ENCODE measurements at regions not wholly inside any gene's neighbourhood (a gene's known extent, or its start where the extent isn't known, plus 50 kb on each side); places are given as distances from the start of the nearest gene placed in this dataset.
"Not testable (repeated sequence)": the region's sequence is repeated elsewhere in the genome, so short reads cannot be mapped to it uniquely, and the experiment has no call there.

DNA sequence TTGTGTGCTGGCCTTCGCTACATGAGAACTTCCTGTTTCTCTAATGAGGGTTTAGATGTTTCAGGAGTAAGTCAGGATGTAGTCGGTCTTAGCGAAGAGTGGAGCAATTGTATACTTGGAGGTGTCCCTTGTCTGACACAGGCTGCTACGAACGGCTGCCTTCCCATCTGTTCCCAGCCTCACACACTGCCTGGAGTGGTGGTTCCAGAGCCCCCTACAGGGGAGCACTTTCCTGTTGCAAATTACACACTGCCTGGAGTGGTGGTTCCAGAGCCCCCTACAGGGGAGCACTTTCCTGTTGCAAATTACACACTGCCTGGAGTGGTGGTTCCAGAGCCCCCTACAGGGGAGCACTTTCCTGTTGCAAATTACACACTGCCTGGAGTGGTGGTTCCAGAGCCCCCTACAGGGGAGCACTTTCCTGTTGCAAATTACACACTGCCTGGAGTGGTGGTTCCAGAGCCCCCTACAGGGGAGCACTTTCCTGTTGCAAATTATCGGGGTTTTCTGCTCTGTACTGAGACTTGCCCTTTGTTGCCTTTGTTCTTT, 126.5 kb upstream of the L3MBTL4 start:
- H3K9me3 ChIP-seq (ENCODE audit: control insufficient read depth in 2 of 2, insufficient read depth in 1 of 2, low read depth in 1 of 2, low read length in 1 of 2); H3K4me1 ChIP-seq (ENCODE audit: control insufficient read depth in 3 of 3, insufficient read depth in 2 of 3, low read depth in 1 of 3, low read length in 2 of 3); FAIRE-seq; H3K27me3 ChIP-seq (ENCODE audit: control insufficient read depth in 3 of 3, insufficient read depth in 3 of 3, low read length in 3 of 3); H3K36me3 ChIP-seq (ENCODE audit: control insufficient read depth in 3 of 3, insufficient read depth in 2 of 3, low read depth in 1 of 3, low read length in 3 of 3); H3K4me3 ChIP-seq (ENCODE audit: low read depth in 1 of 3, low read length in 3 of 3); DNase-seq; H3K27ac ChIP-seq (ENCODE audit: low read depth in 1 of 3, low read length in 2 of 3): not testable (repeated sequence)
- WGBS, 3 donors, result 25 to 36% (median 28%) methylated on average over 6 of the region's 6 CpGs

DNA sequence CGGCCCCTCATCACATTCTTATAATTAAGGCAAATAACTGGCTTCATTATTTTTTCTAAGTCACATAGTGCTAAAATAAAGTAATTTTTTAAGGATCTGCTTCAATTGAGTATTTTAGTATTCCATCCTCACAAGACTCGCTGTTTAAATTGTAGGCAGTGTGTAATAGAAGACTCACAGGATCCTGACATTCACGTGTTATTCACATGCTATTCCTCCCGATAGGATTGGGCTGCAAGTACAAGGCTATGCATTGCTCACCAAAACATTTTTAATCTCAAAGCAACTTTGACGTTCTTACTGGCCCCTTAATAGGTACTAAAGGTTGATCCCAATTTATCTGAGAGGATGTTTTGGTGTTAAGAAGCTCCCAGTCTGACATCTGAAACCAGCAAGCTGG, 127.6 kb upstream of the L3MBTL4 start:
- Histone ChIP-seq H3K27ac (ENCODE audit: low read depth in 1 of 3, low read length in 2 of 3) (no peak overlapping the region), H3K4me3 (ENCODE audit: low read depth in 1 of 3, low read length in 3 of 3) (no peak overlapping the region), H3K9me3 (ENCODE audit: control insufficient read depth in 2 of 2, insufficient read depth in 1 of 2, low read depth in 1 of 2, low read length in 1 of 2) (no peaks in the 10 kb centered on the region), H3K27me3 (ENCODE audit: control insufficient read depth in 3 of 3, insufficient read depth in 3 of 3, low read length in 3 of 3) (peaks cover 0 to 2% (median 0%) of the 10 kb centered on the region in 3 donors), H3K36me3 (ENCODE audit: control insufficient read depth in 3 of 3, insufficient read depth in 2 of 3, low read depth in 1 of 3, low read length in 3 of 3) (no peaks in the 10 kb centered on the region), H3K4me1 (ENCODE audit: control insufficient read depth in 3 of 3, insufficient read depth in 2 of 3, low read depth in 1 of 3, low read length in 2 of 3) (no peaks in the 10 kb centered on the region)
- DNase-seq (no peak), FAIRE-seq (no peak)
- 67 to 80% (median 74%) methylated on average over 5 of the region's 5 CpGs for WGBS, 3 donors

DNA sequence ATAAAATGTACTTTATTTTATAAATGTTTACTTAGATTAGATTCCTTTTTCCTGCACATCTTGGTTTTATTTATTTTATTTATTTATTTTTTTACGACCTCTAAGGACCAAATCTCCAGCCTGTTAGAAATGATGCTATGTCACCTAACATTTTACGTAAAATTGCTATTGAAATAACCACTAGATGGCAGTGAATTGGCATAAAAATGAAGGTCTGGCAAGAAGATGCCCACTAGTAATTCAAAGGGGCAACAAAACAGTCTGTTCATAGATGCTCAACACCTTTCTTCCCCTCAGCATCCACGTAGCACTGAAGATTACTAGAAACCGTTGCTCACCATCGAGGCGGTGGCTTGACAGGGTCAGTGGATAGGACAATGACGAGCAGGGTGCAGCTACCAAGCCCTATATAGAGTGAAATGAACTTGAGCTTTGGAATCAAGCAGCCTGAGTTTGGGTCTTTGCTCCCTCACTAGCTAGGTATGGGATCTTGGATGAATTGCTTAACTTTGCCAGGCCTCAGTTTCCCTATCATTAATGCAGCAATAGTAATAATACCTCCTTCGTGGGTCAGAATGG, 128.7 kb upstream of the L3MBTL4 start:
- 35 to 39% (median 38%) methylated on average over 8 of the region's 8 CpGs for WGBS, 3 donors
- Histone ChIP-seq H3K36me3 (ENCODE audit: control insufficient read depth in 3 of 3, insufficient read depth in 2 of 3, low read depth in 1 of 3, low read length in 3 of 3) (no peaks in the 10 kb centered on the region), H3K9me3 (ENCODE audit: control insufficient read depth in 2 of 2, insufficient read depth in 1 of 2, low read depth in 1 of 2, low read length in 1 of 2) (no peaks in the 10 kb centered on the region), H3K4me1 (ENCODE audit: control insufficient read depth in 3 of 3, insufficient read depth in 2 of 3, low read depth in 1 of 3, low read length in 2 of 3) (no peaks in the 10 kb centered on the region), H3K27ac (ENCODE audit: low read depth in 1 of 3, low read length in 2 of 3) (no peak overlapping the region), H3K4me3 (ENCODE audit: low read depth in 1 of 3, low read length in 3 of 3) (no peak overlapping the region), H3K27me3 (ENCODE audit: control insufficient read depth in 3 of 3, insufficient read depth in 3 of 3, low read length in 3 of 3) (peaks cover 0 to 2% (median 0%) of the 10 kb centered on the region in 3 donors)
- FAIRE-seq (no peak), DNase-seq (peak; percentile 13 to 33)

- Histone ChIP-seq H3K4me1 (ENCODE audit: control insufficient read depth in 3 of 3, insufficient read depth in 2 of 3, low read depth in 1 of 3, low read length in 2 of 3) (no peaks in the 10 kb centered on the region), H3K4me3 (ENCODE audit: low read depth in 1 of 3, low read length in 3 of 3) (no peak overlapping the region), H3K9me3 (ENCODE audit: control insufficient read depth in 2 of 2, insufficient read depth in 1 of 2, low read depth in 1 of 2, low read length in 1 of 2) (no peaks in the 10 kb centered on the region), H3K36me3 (ENCODE audit: control insufficient read depth in 3 of 3, insufficient read depth in 2 of 3, low read depth in 1 of 3, low read length in 3 of 3) (no peaks in the 10 kb centered on the region), H3K27ac (ENCODE audit: low read depth in 1 of 3, low read length in 2 of 3) (no peak overlapping the region), H3K27me3 (ENCODE audit: control insufficient read depth in 3 of 3, insufficient read depth in 3 of 3, low read length in 3 of 3) (peaks cover 0 to 2% (median 0%) of the 10 kb centered on the region in 3 donors)
- DNase-seq (no peak), FAIRE-seq (no peak)
- WGBS, 3 donors, result 72 to 82% (median 74%) methylated on average over 4 of the region's 4 CpGs
Observed at GRCh38 chr18:6546229-6546628, 131.5 kb upstream of the L3MBTL4 start.

DNA sequence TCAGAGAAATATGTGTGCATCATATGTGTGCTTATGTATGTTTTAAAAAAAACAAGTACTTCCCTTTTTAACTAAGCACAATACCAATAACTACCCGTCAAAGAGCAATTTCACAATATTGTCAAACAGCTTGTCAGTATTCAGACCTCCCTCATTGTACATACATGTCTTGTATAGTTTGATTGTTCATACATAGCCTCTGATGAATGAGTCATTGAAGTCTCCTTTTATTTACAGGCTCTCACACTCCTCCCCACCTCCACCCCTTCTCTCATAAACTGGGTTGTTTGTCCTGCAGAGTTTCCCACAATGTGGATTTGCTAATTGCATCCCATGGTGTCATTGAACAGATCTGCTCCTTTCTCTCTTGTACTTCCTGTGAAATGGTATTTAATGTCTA, 132.8 kb upstream of the L3MBTL4 start:
- WGBS, 3 donors, result 38 to 66% (median 48%) methylated on average over 1 of the region's 1 CpG
- FAIRE-seq, result no peak
- Histone ChIP-seq H3K27ac (ENCODE audit: low read depth in 1 of 3, low read length in 2 of 3) (no peak overlapping the region), H3K27me3 (ENCODE audit: control insufficient read depth in 3 of 3, insufficient read depth in 3 of 3, low read length in 3 of 3) (peaks cover 0 to 2% (median 0%) of the 10 kb centered on the region in 3 donors), H3K9me3 (ENCODE audit: control insufficient read depth in 2 of 2, insufficient read depth in 1 of 2, low read depth in 1 of 2, low read length in 1 of 2) (no peaks in the 10 kb centered on the region), H3K4me3 (ENCODE audit: low read depth in 1 of 3, low read length in 3 of 3) (no peak overlapping the region), H3K36me3 (ENCODE audit: control insufficient read depth in 3 of 3, insufficient read depth in 2 of 3, low read depth in 1 of 3, low read length in 3 of 3) (no peaks in the 10 kb centered on the region), H3K4me1 (ENCODE audit: control insufficient read depth in 3 of 3, insufficient read depth in 2 of 3, low read depth in 1 of 3, low read length in 2 of 3) (no peaks in the 10 kb centered on the region)
- no peak for DNase-seq

GRCh38 chr18:6553234-6553900, 138.7 kb upstream of the L3MBTL4 start:
- Histone ChIP-seq H3K27me3 (ENCODE audit: control insufficient read depth in 3 of 3, insufficient read depth in 3 of 3, low read length in 3 of 3) (peaks cover 0 to 8% (median 0%) of the 10 kb centered on the region in 3 donors), H3K9me3 (ENCODE audit: control insufficient read depth in 2 of 2, insufficient read depth in 1 of 2, low read depth in 1 of 2, low read length in 1 of 2) (no peaks in the 10 kb centered on the region), H3K36me3 (ENCODE audit: control insufficient read depth in 3 of 3, insufficient read depth in 2 of 3, low read depth in 1 of 3, low read length in 3 of 3) (no peaks in the 10 kb centered on the region), H3K27ac (ENCODE audit: low read depth in 1 of 3, low read length in 2 of 3) (no peak overlapping the region), H3K4me1 (ENCODE audit: control insufficient read depth in 3 of 3, insufficient read depth in 2 of 3, low read depth in 1 of 3, low read length in 2 of 3) (no peaks in the 10 kb centered on the region), H3K4me3 (ENCODE audit: low read depth in 1 of 3, low read length in 3 of 3) (no peak overlapping the region)
- WGBS, 3 donors, result 60 to 68% (median 64%) methylated on average over 3 of the region's 3 CpGs
- DNase-seq (no peak), FAIRE-seq (no peak)

- no peak overlapping the region for H3K27ac ChIP-seq (ENCODE audit: low read depth in 1 of 3, low read length in 2 of 3)
- no peak overlapping the region for H3K4me3 ChIP-seq (ENCODE audit: low read depth in 1 of 3, low read length in 3 of 3)
- no peaks in the 10 kb centered on the region for H3K9me3 ChIP-seq (ENCODE audit: control insufficient read depth in 2 of 2, insufficient read depth in 1 of 2, low read depth in 1 of 2, low read length in 1 of 2)
- H3K36me3 ChIP-seq (ENCODE audit: control insufficient read depth in 3 of 3, insufficient read depth in 2 of 3, low read depth in 1 of 3, low read length in 3 of 3), result no peaks in the 10 kb centered on the region
- WGBS, 3 donors, result 61 to 76% (median 74%) methylated on average over 18 of the region's 18 CpGs
- H3K4me1 ChIP-seq (ENCODE audit: control insufficient read depth in 3 of 3, insufficient read depth in 2 of 3, low read depth in 1 of 3, low read length in 2 of 3), result no peaks in the 10 kb centered on the region
- FAIRE-seq, result no peak
- peaks cover 0 to 8% (median 0%) of the 10 kb centered on the region in 3 donors for H3K27me3 ChIP-seq (ENCODE audit: control insufficient read depth in 3 of 3, insufficient read depth in 3 of 3, low read length in 3 of 3)
- DNase-seq, result no peak
Observed at GRCh38 chr18:6557057-6557769, 142.5 kb upstream of the L3MBTL4 start.

DNA sequence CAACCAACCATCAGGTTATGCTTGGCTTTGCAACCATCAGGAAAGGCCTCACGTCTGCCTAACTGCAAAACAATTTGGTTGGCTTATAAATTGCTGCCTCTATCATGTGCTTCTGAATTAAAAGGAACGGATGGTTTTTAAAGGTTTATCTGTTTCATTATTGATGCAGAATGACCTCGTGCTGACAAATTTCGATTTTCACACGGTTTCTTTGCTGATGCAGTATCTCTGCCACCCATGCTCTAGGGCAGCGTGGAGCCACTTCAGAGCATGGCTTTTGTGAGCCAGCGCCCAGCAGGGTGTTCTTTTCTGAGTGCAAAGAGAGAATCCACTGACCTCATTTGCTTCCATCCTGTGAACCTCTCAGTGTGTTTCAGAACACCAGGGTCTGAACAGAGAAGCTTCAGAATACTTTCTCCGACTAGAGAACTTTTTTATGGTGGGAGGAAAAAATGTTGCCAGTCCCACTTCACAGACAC, 143.1 kb upstream of the L3MBTL4 start:
- no peak overlapping the region for H3K4me3 ChIP-seq (ENCODE audit: low read depth in 1 of 3, low read length in 3 of 3)
- no peaks in the 10 kb centered on the region for H3K4me1 ChIP-seq (ENCODE audit: control insufficient read depth in 3 of 3, insufficient read depth in 2 of 3, low read depth in 1 of 3, low read length in 2 of 3)
- H3K27ac ChIP-seq (ENCODE audit: low read depth in 1 of 3, low read length in 2 of 3), result no peak overlapping the region
- DNase-seq, result no peak
- no peaks in the 10 kb centered on the region for H3K9me3 ChIP-seq (ENCODE audit: control insufficient read depth in 2 of 2, insufficient read depth in 1 of 2, low read depth in 1 of 2, low read length in 1 of 2)
- 66 to 76% (median 73%) methylated on average over 8 of the region's 8 CpGs for WGBS, 3 donors
- H3K36me3 ChIP-seq (ENCODE audit: control insufficient read depth in 3 of 3, insufficient read depth in 2 of 3, low read depth in 1 of 3, low read length in 3 of 3), result no peaks in the 10 kb centered on the region
- FAIRE-seq, result no peak
- peaks cover 0 to 8% (median 0%) of the 10 kb centered on the region in 3 donors for H3K27me3 ChIP-seq (ENCODE audit: control insufficient read depth in 3 of 3, insufficient read depth in 3 of 3, low read length in 3 of 3)
